HG02970 (cell line): ENCODE measurements at regions not wholly inside any gene's neighbourhood (a gene's known extent, or its start where the extent isn't known, plus 50 kb on each side); places are given as distances from the start of the nearest gene placed in this dataset.

Experiments
- ATAC-seq: cut with Tn5 transposase; IDR thresholded peaks from one replicate; pipeline ENCODE4 v1.9.1; 2021; ENCODE audit warnings: mild to moderate bottlenecking, moderate library complexity, moderate number of reproducible peaks; ENCODE audit not compliant: unreplicated experiment, low FRiP score

- ATAC-seq, result no peak
Observed at GRCh38 chr20:22285555-22285954, 298.8 kb downstream of the FOXA2 start.

DNA sequence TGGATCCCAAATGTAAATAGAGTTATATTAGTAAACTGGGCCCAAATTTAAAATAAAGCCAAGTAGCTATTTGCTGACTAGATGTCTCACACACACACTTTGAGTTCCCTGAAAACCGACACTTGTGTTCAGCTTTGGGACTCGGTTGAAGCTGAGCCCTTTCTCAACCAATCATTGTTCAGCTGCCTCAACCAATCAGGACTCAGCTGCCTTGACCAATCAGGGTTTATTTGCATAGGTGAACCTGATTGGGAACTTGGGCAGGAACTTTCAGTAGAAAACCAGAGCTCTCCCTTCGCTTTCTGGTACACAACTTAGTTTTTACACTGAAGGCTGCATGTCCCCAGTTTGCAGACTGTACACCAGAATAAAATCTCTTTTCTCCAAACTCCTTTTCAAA, 301.7 kb downstream of the FOXA2 start:
- no peak for ATAC-seq

DNA sequence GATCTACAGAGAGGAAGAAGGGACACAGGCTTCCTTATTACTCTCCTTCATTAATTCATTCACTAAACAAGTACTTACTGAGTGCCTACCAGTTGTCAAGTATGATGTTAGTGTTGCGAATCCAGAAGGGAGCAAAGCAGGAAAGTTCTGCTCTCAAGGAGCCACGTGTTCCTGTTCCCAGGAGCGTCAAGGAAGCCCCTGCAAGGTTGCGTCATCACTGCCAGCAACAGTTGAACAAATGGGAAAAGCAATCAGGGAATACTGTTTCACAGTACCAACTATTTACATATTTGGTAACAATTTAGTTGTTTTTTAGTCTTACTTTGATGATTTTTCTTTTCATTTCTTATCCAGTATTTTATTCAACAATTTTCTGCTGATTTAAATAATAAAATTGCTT, 310.0 kb downstream of the FOXA2 start:
- ATAC-seq, result no peak

DNA sequence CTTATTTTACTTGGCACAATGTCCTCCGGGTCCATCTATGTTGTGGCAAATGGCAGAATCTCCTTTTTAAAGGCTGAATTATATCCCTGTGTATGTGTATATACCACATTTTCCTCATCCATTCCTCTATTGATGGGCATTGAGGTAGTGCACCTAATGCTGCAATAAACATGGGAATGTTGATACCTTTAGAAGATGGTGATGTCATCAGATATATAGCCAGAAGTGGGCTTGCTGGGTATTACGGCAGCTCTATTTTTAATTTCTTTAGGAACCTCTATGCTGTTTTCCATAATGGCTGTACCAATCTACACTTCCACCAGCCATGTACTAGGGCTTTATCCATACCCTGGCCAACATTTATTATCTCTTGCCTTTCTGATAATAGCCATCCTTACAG, 315.7 kb downstream of the FOXA2 start:
- ATAC-seq, result no peak

GRCh38 chr20:22264917-22265316, 319.5 kb downstream of the FOXA2 start:
- ATAC-seq, result no peak

- no peak for ATAC-seq
Observed at GRCh38 chr20:22260506-22260905, 323.9 kb downstream of the FOXA2 start.

DNA sequence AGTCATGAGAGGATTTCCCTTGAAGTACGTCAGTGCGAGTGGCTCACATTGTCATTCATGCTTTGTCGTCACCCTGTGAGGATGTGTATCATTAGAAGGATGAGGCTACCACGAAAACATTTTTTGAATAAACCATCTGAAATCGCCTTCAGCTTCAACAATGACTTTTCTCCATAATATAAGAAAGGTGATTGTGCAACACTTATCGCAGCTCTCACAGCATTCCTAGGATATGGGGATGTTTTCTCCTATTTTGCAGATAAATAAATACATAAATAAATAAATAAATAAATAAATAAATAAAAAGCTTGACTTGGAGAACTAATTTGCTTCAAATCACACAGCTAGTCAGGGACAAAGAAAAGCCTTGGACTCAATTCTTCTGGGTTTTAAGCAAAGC, 326.5 kb downstream of the FOXA2 start:
- ATAC-seq, result no peak

- ATAC-seq, result no peak
Observed at GRCh38 chr20:22248051-22248667, 336.2 kb downstream of the FOXA2 start.

- ATAC-seq, result no peak
Observed at GRCh38 chr20:22245139-22245538, 339.2 kb downstream of the FOXA2 start.

DNA sequence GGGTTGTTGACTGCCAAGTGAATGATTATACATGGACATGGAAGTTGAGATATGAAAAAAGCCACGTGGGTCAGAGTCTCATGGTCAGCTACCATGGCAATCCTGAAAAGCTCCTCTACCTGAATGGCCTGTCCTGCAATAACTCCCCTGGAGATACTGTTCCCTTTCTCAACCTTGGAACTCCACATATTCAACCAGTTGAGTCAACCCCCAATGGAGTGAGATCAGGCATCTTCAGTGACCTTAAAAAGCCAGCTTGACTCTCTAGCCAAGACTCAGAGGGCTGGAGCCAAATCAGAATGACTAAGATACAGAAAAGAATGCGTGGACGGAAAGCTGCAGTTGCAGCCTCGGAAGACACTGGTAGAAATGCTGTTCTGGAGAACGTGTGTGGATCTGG, 341.3 kb downstream of the FOXA2 start:
- ATAC-seq, result no peak

GRCh38 chr20:22241609-22242008, 342.8 kb downstream of the FOXA2 start:
- no peak for ATAC-seq

- ATAC-seq, result no peak
Observed at GRCh38 chr20:22232923-22233322, 351.4 kb downstream of the FOXA2 start.

DNA sequence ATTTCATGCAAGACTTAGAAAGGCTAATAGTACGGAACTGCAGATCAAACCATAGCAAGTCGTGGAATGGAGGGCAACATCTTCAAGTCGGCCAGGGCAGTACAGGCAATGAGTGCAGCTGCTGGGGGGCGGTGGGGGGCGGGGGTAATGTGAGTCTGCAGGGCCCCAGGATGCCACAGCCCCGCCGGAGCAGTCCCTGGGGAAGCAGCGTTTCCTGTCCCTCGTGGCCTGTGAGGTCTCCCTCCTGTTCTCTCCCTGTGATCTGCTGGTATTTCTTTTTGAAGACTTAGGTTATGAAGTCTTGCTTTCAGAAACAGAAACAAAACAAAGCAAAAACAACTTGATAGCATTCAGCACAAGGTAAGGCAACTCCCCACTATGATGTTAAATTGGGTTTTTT, 351.9 kb downstream of the FOXA2 start:
- ATAC-seq, result no peak

GRCh38 chr20:22226849-22227700, 357.3 kb downstream of the FOXA2 start:
- no peak for ATAC-seq

GRCh38 chr20:22223236-22223635, 361.1 kb downstream of the FOXA2 start:
- ATAC-seq, result no peak

DNA sequence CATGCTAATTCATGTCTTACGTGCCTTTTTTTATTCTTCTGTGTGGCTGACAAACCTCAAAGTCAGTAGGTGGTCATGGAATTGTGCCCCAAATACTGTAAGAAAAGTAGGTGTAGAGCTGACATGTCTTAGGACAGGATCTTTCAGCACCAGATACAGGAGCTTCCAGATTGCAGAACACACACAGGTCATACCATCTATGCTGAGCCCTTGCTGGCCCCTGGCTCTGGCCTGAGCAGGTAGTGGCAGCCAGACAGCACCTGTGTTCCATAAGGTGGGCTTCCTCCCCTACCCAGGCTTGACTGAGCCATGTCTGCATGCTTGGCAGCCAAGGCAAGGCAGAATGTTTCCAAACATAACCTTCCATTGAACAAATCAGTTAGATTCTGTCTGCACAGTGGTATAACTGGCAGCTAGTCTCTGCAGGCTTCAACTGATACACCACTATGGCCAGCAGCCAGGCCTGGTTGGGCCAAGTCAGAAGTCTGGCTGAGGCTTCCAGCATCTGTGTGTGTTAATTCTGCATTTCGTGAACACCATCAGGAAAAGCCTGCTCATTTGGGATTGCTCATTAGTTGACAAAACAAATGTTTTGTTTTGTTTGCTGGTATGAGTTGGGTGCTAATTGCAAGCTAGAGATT, 366.5 kb downstream of the FOXA2 start:
- ATAC-seq, result no peak

DNA sequence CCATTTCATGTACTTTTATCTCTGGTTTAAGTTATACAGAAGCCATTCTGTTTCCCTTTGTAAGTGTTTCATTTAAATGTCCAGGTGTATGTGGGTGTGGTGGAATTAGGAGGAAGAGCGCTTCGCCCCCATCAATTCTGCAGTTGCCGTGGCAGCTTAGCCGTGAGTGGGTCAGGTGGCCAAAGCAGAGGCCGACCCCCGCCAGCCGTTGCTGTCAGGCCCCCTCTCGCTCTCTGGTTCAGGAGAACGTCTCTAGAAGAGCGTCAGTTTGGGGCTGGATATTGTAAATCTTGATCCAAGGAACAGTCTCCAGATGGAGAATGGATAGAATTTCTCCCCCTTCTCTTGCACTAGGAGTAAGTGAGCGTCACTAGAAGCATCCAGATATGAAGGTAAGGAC, 367.4 kb downstream of the FOXA2 start:
- no peak for ATAC-seq

DNA sequence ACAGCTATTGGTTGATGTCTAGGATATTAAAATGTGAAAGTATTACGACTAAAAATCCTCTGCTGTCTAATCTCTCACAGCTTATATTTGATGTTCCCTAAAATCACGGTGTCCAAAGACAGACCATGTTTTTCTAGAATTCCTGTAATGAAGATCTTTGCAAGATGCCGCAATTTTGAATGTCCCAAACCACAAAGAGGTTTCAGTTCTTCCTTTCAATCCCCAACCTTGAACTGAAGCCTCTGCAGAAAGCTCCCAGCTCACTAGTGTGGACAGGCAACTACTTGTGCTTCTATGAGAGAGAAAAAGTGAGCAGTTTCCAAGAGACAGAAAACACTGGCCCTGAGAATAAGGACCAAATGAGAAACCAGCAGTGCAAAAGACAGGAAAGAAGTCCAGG, 370.1 kb downstream of the FOXA2 start:
- ATAC-seq, result no peak

DNA sequence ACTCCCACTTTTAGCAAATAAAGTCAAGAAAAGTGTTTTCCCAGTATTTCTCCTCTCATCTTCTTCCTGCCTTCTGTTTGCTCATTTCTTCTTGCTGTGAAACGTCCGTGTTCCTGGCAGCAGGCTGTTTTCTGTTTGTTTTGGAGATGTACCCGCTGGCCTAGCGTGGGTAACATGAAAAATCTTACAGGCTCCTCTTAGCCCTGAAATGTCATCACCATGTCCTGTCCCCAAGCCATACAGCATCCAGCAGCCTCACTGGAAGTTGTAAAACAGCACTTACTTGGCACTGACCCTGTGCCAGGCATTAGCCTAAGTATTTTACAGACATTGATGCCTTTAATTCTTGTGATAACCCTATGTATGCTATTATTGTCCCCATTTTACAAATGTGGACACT, 371.1 kb downstream of the FOXA2 start:
- no peak for ATAC-seq

GRCh38 chr20:22207280-22207679, 377.1 kb downstream of the FOXA2 start:
- no peak for ATAC-seq

DNA sequence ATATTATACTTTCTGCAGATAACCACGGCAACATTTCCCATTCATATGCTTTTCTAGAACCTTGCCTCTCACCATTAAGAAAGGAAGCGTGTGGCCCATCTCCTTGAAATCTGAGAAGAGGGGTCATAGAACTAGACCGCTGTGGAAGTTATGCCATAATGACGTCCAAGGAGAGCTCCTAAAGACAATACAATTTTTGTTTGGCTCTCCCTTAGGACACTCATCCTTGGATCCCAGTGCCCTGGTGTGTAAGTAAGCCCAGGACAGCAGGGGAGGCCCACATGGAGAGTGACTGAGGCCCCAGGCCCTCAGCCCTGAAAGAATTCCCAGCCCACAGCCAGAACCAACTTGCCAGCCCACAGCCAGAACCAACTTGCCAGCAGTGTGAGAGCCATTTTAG, 379.6 kb downstream of the FOXA2 start:
- ATAC-seq, result no peak

- ATAC-seq, result no peak
Observed at GRCh38 chr20:22182148-22182547, 402.2 kb downstream of the FOXA2 start.
